ENCODE measurements at regions not wholly inside any gene's neighbourhood (a gene's known extent, or its start where the extent isn't known, plus 50 kb on each side); places are given as distances from the start of the nearest gene placed in this dataset.

GRCh38 chr13:79919091-79919490 lies 421.8 kb downstream of the SPRY2 start:
- H3K9ac ChIP-seq (ENCODE audit: low read length), result no peak overlapping the region
- no peak overlapping the region for H3K27ac ChIP-seq (ENCODE audit: low read depth, low read length)

GRCh38 chr13:79918620-79919019 lies 422.3 kb downstream of the SPRY2 start:
- H3K27me3 ChIP-seq (ENCODE audit: control insufficient read depth, insufficient read depth, low read length), result no peaks in the 10 kb centered on the region

More at GRCh38 chr13:79919091-79919490, 421.8 kb downstream of the SPRY2 start:
- Histone ChIP-seq H3K27me3 (ENCODE audit: control insufficient read depth, insufficient read depth, low read length) (no peaks in the 10 kb centered on the region), H3K4me3 (ENCODE audit: low read length) (no peak overlapping the region), H3K36me3 (ENCODE audit: control insufficient read depth, insufficient read depth, low read length) (no peaks in the 10 kb centered on the region), H3K4me1 (ENCODE audit: control insufficient read depth, insufficient read depth, low read length) (no peaks in the 10 kb centered on the region)

DNA sequence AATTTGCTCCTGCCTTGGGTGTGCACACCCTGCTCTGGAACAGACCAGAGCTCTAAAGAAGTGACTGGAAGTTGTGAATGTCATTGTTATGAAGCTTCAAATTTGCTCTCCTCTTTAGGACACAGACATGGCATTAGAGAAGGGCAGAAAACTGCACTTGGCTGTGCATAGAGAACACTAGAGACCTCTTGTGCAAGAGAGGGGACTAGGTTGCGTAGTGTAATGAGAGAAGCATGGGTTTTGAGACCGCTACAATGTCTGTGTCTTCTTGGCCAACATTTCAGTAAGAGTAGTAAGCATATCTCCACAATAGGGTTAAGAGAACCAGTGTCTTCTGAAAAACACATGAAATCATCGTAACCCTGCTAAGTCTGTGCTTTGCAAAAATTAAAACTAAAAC lies 423.3 kb downstream of the SPRY2 start:
- Histone ChIP-seq H3K27me3 (ENCODE audit: control insufficient read depth, insufficient read depth, low read length) (no peaks in the 10 kb centered on the region), H3K36me3 (ENCODE audit: control insufficient read depth, insufficient read depth, low read length) (no peaks in the 10 kb centered on the region)

More at GRCh38 chr13:79918620-79919019, 422.3 kb downstream of the SPRY2 start:
- Histone ChIP-seq H3K4me3 (ENCODE audit: low read length) (no peak overlapping the region), H3K27ac (ENCODE audit: low read depth, low read length) (no peak overlapping the region), H3K36me3 (ENCODE audit: control insufficient read depth, insufficient read depth, low read length) (no peaks in the 10 kb centered on the region), H3K9ac (ENCODE audit: low read length) (no peak overlapping the region), H3K4me1 (ENCODE audit: control insufficient read depth, insufficient read depth, low read length) (no peaks in the 10 kb centered on the region)

DNA sequence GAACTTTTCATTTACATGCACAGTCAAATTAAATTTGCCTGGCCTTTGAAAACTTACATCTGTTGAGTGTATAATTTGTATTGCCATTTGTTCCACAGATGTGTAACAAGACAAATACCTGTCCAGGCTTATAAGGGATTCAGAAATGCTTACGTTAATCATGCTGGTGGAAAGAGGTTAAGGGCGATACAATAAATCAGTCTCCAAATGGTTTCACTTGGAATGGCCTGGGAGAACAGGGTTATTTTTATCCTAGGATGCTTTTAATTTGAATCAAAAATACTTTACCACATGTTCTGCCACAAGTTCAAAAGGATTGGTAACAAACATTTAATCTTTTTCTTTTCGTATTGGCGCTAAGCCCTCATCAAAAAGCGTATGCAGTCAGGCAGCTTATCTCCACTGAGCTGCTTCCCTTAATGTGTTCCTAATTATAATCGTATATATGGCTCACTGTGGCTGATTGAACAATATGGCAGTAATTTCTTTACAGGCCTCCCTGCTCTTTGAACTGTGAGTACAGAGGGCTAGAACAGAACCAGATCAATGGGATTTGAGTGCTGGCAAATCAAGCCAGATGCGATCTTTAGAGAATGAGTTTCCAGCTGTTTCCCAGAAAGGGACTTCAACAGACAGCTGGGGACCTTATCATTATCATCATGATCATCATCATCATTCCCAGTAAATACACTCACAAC lies 425.7 kb downstream of the SPRY2 start:
- H3K36me3 ChIP-seq (ENCODE audit: control insufficient read depth, insufficient read depth, low read length), result no peaks in the 10 kb centered on the region
- H3K4me3 ChIP-seq (ENCODE audit: low read length), result no peak overlapping the region
- no peaks in the 10 kb centered on the region for H3K4me1 ChIP-seq (ENCODE audit: control insufficient read depth, insufficient read depth, low read length)
- H3K9ac ChIP-seq (ENCODE audit: low read length), result no peak overlapping the region
- H3K27me3 ChIP-seq (ENCODE audit: control insufficient read depth, insufficient read depth, low read length), result no peaks in the 10 kb centered on the region
- H3K27ac ChIP-seq (ENCODE audit: low read depth, low read length), result no peak overlapping the region

More for the DNA sequence above, 423.3 kb downstream of the SPRY2 start:
- no peak overlapping the region for H3K4me3 ChIP-seq (ENCODE audit: low read length)
- no peak overlapping the region for H3K27ac ChIP-seq (ENCODE audit: low read depth, low read length)
- no peak overlapping the region for H3K9ac ChIP-seq (ENCODE audit: low read length)
- H3K4me1 ChIP-seq (ENCODE audit: control insufficient read depth, insufficient read depth, low read length), result no peaks in the 10 kb centered on the region

- no peak overlapping the region for H3K4me3 ChIP-seq (ENCODE audit: low read length)
- no peaks in the 10 kb centered on the region for H3K4me1 ChIP-seq (ENCODE audit: control insufficient read depth, insufficient read depth, low read length)
- H3K27me3 ChIP-seq (ENCODE audit: control insufficient read depth, insufficient read depth, low read length), result no peaks in the 10 kb centered on the region
- H3K9ac ChIP-seq (ENCODE audit: low read length), result no peak overlapping the region
- H3K27ac ChIP-seq (ENCODE audit: low read depth, low read length), result no peak overlapping the region
- no peaks in the 10 kb centered on the region for H3K36me3 ChIP-seq (ENCODE audit: control insufficient read depth, insufficient read depth, low read length)
Observed at GRCh38 chr13:79913141-79913827, 427.6 kb downstream of the SPRY2 start.

DNA sequence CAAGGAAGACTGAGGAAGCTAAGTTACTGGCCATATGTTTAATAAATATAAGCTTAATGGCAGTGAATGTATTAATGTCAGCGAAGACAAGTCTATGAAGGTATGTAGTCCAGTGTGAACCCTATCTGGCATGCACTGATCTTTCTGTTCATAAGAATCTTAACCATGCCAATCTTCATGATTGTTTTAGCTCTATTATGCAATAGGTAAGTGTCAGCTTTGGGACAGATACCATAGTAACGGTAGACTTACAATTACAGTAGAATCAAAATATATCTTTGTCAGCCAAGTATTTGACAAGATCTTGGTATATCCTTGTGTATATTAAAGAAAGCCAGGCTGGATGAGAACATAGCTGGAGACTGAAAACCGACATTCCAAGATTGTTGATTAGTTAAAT lies 428.5 kb downstream of the SPRY2 start:
- H3K27ac ChIP-seq (ENCODE audit: low read depth, low read length), result no peak overlapping the region
- no peak overlapping the region for H3K4me3 ChIP-seq (ENCODE audit: low read length)
- H3K27me3 ChIP-seq (ENCODE audit: control insufficient read depth, insufficient read depth, low read length), result no peaks in the 10 kb centered on the region
- H3K36me3 ChIP-seq (ENCODE audit: control insufficient read depth, insufficient read depth, low read length), result no peaks in the 10 kb centered on the region
- H3K4me1 ChIP-seq (ENCODE audit: control insufficient read depth, insufficient read depth, low read length), result no peaks in the 10 kb centered on the region
- no peak overlapping the region for H3K9ac ChIP-seq (ENCODE audit: low read length)

- Histone ChIP-seq H3K27me3 (ENCODE audit: control insufficient read depth, insufficient read depth, low read length) (no peaks in the 10 kb centered on the region), H3K4me1 (ENCODE audit: control insufficient read depth, insufficient read depth, low read length) (no peaks in the 10 kb centered on the region), H3K36me3 (ENCODE audit: control insufficient read depth, insufficient read depth, low read length) (no peaks in the 10 kb centered on the region), H3K4me3 (ENCODE audit: low read length) (no peak overlapping the region), H3K27ac (ENCODE audit: low read depth, low read length) (no peak overlapping the region), H3K9ac (ENCODE audit: low read length) (no peak overlapping the region)
Observed at GRCh38 chr13:79910875-79911540, 429.9 kb downstream of the SPRY2 start.

- Histone ChIP-seq H3K4me1 (ENCODE audit: control insufficient read depth, insufficient read depth, low read length) (no peaks in the 10 kb centered on the region), H3K9ac (ENCODE audit: low read length) (no peak overlapping the region), H3K4me3 (ENCODE audit: low read length) (no peak overlapping the region), H3K27ac (ENCODE audit: low read depth, low read length) (no peak overlapping the region), H3K27me3 (ENCODE audit: control insufficient read depth, insufficient read depth, low read length) (no peaks in the 10 kb centered on the region), H3K36me3 (ENCODE audit: control insufficient read depth, insufficient read depth, low read length) (no peaks in the 10 kb centered on the region)
Observed at GRCh38 chr13:79909644-79910043, 428.7 kb downstream of the NDFIP2 start.

GRCh38 chr13:79908381-79908780 lies 427.4 kb downstream of the NDFIP2 start:
- no peaks in the 10 kb centered on the region for H3K27me3 ChIP-seq (ENCODE audit: control insufficient read depth, insufficient read depth, low read length)

GRCh38 chr13:79907527-79907926 lies 426.6 kb downstream of the NDFIP2 start:
- Histone ChIP-seq H3K4me3 (ENCODE audit: low read length) (no peak overlapping the region), H3K4me1 (ENCODE audit: control insufficient read depth, insufficient read depth, low read length) (no peaks in the 10 kb centered on the region), H3K36me3 (ENCODE audit: control insufficient read depth, insufficient read depth, low read length) (no peaks in the 10 kb centered on the region), H3K27me3 (ENCODE audit: control insufficient read depth, insufficient read depth, low read length) (no peaks in the 10 kb centered on the region), H3K9ac (ENCODE audit: low read length) (no peak overlapping the region), H3K27ac (ENCODE audit: low read depth, low read length) (no peak overlapping the region)

More at GRCh38 chr13:79908381-79908780, 427.4 kb downstream of the NDFIP2 start:
- Histone ChIP-seq H3K4me1 (ENCODE audit: control insufficient read depth, insufficient read depth, low read length) (no peaks in the 10 kb centered on the region), H3K9ac (ENCODE audit: low read length) (no peak overlapping the region), H3K4me3 (ENCODE audit: low read length) (no peak overlapping the region), H3K27ac (ENCODE audit: low read depth, low read length) (no peak overlapping the region), H3K36me3 (ENCODE audit: control insufficient read depth, insufficient read depth, low read length) (no peaks in the 10 kb centered on the region)

DNA sequence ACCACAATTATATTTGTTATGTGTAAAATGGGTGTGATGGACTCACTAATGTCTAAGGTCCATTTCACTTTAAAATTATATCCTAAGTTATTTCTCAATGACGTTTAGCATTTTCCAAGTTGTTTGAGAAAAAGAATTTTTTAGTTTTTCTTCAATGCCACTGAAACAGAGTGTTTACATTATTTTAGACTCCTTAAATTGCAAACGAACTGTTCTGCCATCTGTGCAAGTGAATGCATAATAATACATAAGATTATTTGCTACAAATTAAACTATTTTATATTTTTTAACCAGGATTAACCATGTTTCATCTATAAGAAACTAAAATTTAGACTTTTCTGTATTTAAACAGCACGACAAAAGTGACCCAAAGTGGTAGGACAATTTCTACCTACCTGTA lies 425.4 kb downstream of the NDFIP2 start:
- no peaks in the 10 kb centered on the region for H3K27me3 ChIP-seq (ENCODE audit: control insufficient read depth, insufficient read depth, low read length)

GRCh38 chr13:79905018-79905417 lies 424.1 kb downstream of the NDFIP2 start:
- Histone ChIP-seq H3K4me3 (ENCODE audit: low read length) (no peak overlapping the region), H3K36me3 (ENCODE audit: control insufficient read depth, insufficient read depth, low read length) (no peaks in the 10 kb centered on the region), H3K27me3 (ENCODE audit: control insufficient read depth, insufficient read depth, low read length) (no peaks in the 10 kb centered on the region), H3K9ac (ENCODE audit: low read length) (no peak overlapping the region), H3K4me1 (ENCODE audit: control insufficient read depth, insufficient read depth, low read length) (no peaks in the 10 kb centered on the region), H3K27ac (ENCODE audit: low read depth, low read length) (no peak overlapping the region)

More for the DNA sequence above, 425.4 kb downstream of the NDFIP2 start:
- Histone ChIP-seq H3K4me1 (ENCODE audit: control insufficient read depth, insufficient read depth, low read length) (no peaks in the 10 kb centered on the region), H3K4me3 (ENCODE audit: low read length) (no peak overlapping the region), H3K9ac (ENCODE audit: low read length) (no peak overlapping the region), H3K36me3 (ENCODE audit: control insufficient read depth, insufficient read depth, low read length) (no peaks in the 10 kb centered on the region), H3K27ac (ENCODE audit: low read depth, low read length) (no peak overlapping the region)

Data from rectal smooth muscle tissue (tissue), 1 donor.